H9 (cell line): ENCODE measurements at regions not wholly inside any gene's neighbourhood (a gene's known extent, or its start where the extent isn't known, plus 50 kb on each side); places are given as distances from the start of the nearest gene placed in this dataset.

Experiments
- DNase-seq: peaks from one replicate; pipeline ENCODE4 v3.0.0-alpha.2; 2017
- H2AFZ ChIP-seq: one replicate; pipeline ENCODE4 v1.6.1; 2013; ENCODE audit warnings: mild to moderate bottlenecking, low read length, control low read depth, moderate library complexity
- H2AK5ac ChIP-seq: 2 replicates; pipeline ENCODE4 v1.6.1; 2013; ENCODE audit warnings: low read length, control low read depth, mixed read lengths; ENCODE audit not compliant: insufficient read length
- H2BK120ac ChIP-seq: one replicate; pipeline ENCODE4 v1.6.1; 2013; ENCODE audit warnings: low read depth, mild to moderate bottlenecking, low read length, control low read depth, inconsistent platforms; ENCODE audit not compliant: poor library complexity, severe bottlenecking
- H2BK12ac ChIP-seq: 2 replicates; pipeline ENCODE4 v1.6.1; 2013; ENCODE audit warnings: low read length, control low read depth, mixed read lengths, low read depth; ENCODE audit not compliant: insufficient read length
- H2BK15ac ChIP-seq: 2 replicates; pipeline ENCODE4 v1.6.1; 2013; ENCODE audit warnings: low read depth, low read length, control low read depth
- H2BK20ac ChIP-seq: one replicate; pipeline ENCODE4 v1.6.1; 2013; ENCODE audit warnings: low read depth, mild to moderate bottlenecking, low read length, control low read depth, inconsistent platforms; ENCODE audit not compliant: poor library complexity, severe bottlenecking
- H2BK5ac ChIP-seq: 2 replicates; pipeline ENCODE4 v1.6.1; 2013; ENCODE audit warnings: low read length, control low read depth, mixed read lengths; ENCODE audit not compliant: insufficient read length
- H3K14ac ChIP-seq: 2 replicates; pipeline ENCODE4 v1.6.1; 2013; ENCODE audit warnings: low read length, control low read depth; ENCODE audit not compliant: insufficient read depth
- H3K18ac ChIP-seq: 2 replicates; pipeline ENCODE4 v1.6.1; 2013; ENCODE audit warnings: low read depth, mild to moderate bottlenecking, mixed read lengths, low read length, control low read depth; ENCODE audit not compliant: insufficient read length
- H3K23ac ChIP-seq: 2 replicates; pipeline ENCODE4 v1.6.1; 2013; ENCODE audit warnings: low read length, control low read depth, mixed read lengths, low read depth; ENCODE audit not compliant: insufficient read length
- H3K23me2 ChIP-seq: 2 replicates; pipeline ENCODE4 v1.6.1; 2013; ENCODE audit warnings: low read depth, mild to moderate bottlenecking, mixed read lengths, low read length, control low read depth; ENCODE audit not compliant: insufficient read length, poor library complexity, severe bottlenecking
- H3K27ac ChIP-seq: 2 replicates; pipeline ENCODE4 v1.5.1; 2013; ENCODE audit warnings: low read length, control low read depth, mixed read lengths, low read depth; ENCODE audit not compliant: insufficient read length
- H3K27me3 ChIP-seq: 2 replicates; pipeline ENCODE4 v1.6.1; 2013; ENCODE audit warnings: low read length, control low read depth, inconsistent platforms; ENCODE audit not compliant: insufficient read depth
- H3K4ac ChIP-seq: 2 replicates; pipeline ENCODE4 v1.6.1; 2013; ENCODE audit warnings: low read depth, mild to moderate bottlenecking, control low read depth, inconsistent platforms, low read length, moderate library complexity
- H3K4me1 ChIP-seq: 2 replicates; pipeline ENCODE4 v1.6.1; 2013; ENCODE audit warnings: low read length, control low read depth, inconsistent platforms; ENCODE audit not compliant: insufficient read depth
- H3K4me2 ChIP-seq: 2 replicates; pipeline ENCODE4 v1.6.1; 2013; ENCODE audit warnings: low read length, control low read depth, mixed read lengths; ENCODE audit not compliant: insufficient read length, insufficient read depth
- H3K56ac ChIP-seq: 2 replicates; pipeline ENCODE4 v1.6.1; 2013; ENCODE audit warnings: low read depth, mild to moderate bottlenecking, mixed read lengths, low read length, control low read depth; ENCODE audit not compliant: insufficient read length
- H3K79me1 ChIP-seq: 2 replicates; pipeline ENCODE4 v1.6.1; 2013; ENCODE audit warnings: low read depth, mild to moderate bottlenecking, moderate library complexity, low read length, control low read depth, inconsistent platforms; ENCODE audit not compliant: insufficient read depth, poor library complexity, severe bottlenecking
- H3K79me2 ChIP-seq: 2 replicates; pipeline ENCODE4 v1.6.1; 2013; ENCODE audit warnings: low read length, control low read depth, inconsistent platforms; ENCODE audit not compliant: insufficient read depth
- H3K9ac ChIP-seq: 2 replicates; pipeline ENCODE4 v1.6.1; 2013; ENCODE audit warnings: low read length, control low read depth, mixed read lengths; ENCODE audit not compliant: insufficient read length; ENCODE audit errors: extremely low read depth
- H3K9me3 ChIP-seq: one replicate; pipeline ENCODE4 v1.6.1; 2013; ENCODE audit warnings: low read depth, low read length, inconsistent platforms; ENCODE audit not compliant: control insufficient read depth
- H3T11ph ChIP-seq: one replicate; pipeline ENCODE4 v1.6.1; 2013; ENCODE audit warnings: mild to moderate bottlenecking, low read length, control low read depth, inconsistent platforms
- H4K20me1 ChIP-seq: one replicate; pipeline ENCODE4 v1.6.1; 2013; ENCODE audit not compliant: control insufficient read depth, insufficient read length, insufficient read depth
- H4K5ac ChIP-seq: 2 replicates; pipeline ENCODE4 v1.6.1; 2013; ENCODE audit warnings: low read depth, mild to moderate bottlenecking, mixed read lengths, low read length, control low read depth; ENCODE audit not compliant: insufficient read length
- H4K8ac ChIP-seq: replicated peaks from 2 replicates; pipeline ENCODE4 v1.6.1; 2013; ENCODE audit warnings: low read length, control low read depth, mixed read lengths, low read depth; ENCODE audit not compliant: insufficient read length
- H4K91ac ChIP-seq: 2 replicates; pipeline ENCODE4 v1.6.1; 2013; ENCODE audit warnings: low read depth, mild to moderate bottlenecking, moderate library complexity, mixed read lengths, low read length, control low read depth; ENCODE audit not compliant: insufficient read length
- H3K27ac Mint-ChIP-seq, 3 experiments: 2 replicates in 2 of 3; 3 replicates in 1 of 3; pipeline ENCODE4 v1.8.0; 2020 to 2021; ENCODE audit warnings: mixed read lengths in 3 of 3, mild to moderate bottlenecking in 1 of 3, moderate library complexity in 1 of 3
- H3K27me3 Mint-ChIP-seq: 2 replicates; pipeline ENCODE4 v1.8.0; 2021; ENCODE audit warnings: low read depth, mild to moderate bottlenecking, moderate library complexity, mixed read lengths
- H3K36me3 Mint-ChIP-seq, 3 experiments: 2 replicates in 2 of 3; 3 replicates in 1 of 3; pipeline ENCODE4 v1.8.0; 2020 to 2021; ENCODE audit warnings: low read depth in 3 of 3, mixed read lengths in 3 of 3; ENCODE audit not compliant: insufficient read depth in 1 of 3
- H3K4me1 Mint-ChIP-seq, 2 experiments: 2 replicates each; pipeline ENCODE4 v1.8.0; 2020; ENCODE audit warnings: mixed read lengths in 2 of 2
- H3K4me3 Mint-ChIP-seq, 2 experiments: 2 replicates in 1 of 2; 3 replicates in 1 of 2; pipeline ENCODE4 v1.8.0; 2020 to 2021; ENCODE audit warnings: mild to moderate bottlenecking in 2 of 2, mixed read lengths in 2 of 2, moderate library complexity in 1 of 2
- H3K9me3 Mint-ChIP-seq, 2 experiments: 2 replicates in 1 of 2; 3 replicates in 1 of 2; pipeline ENCODE4 v1.8.0; 2020; ENCODE audit warnings: mild to moderate bottlenecking in 2 of 2, mixed read lengths in 2 of 2, moderate library complexity in 1 of 2
- WGBS: extraction: QIAGEN DNeasy Blood & Tissue Kit; methylation state at CpG from one replicate; pipeline ENCODE4 v1.1.7; 2013; ENCODE audit warnings: missing lambda C conversion rate, low lambda C conversion rate, mixed read lengths; ENCODE audit not compliant: insufficient read length; ENCODE audit errors: extremely low coverage; 5-methylcytosine and 5-hydroxymethylcytosine counted together
- TF ChIP-seq, protein P1 (sequence below): fragments of 200-600 bp; sonication (generic); conservative IDR thresholded peaks from 3 replicates; pipeline ENCODE4 v1.8.0; 2021; ENCODE audit warnings: antibody characterized with exemption, mild to moderate bottlenecking

DNA sequence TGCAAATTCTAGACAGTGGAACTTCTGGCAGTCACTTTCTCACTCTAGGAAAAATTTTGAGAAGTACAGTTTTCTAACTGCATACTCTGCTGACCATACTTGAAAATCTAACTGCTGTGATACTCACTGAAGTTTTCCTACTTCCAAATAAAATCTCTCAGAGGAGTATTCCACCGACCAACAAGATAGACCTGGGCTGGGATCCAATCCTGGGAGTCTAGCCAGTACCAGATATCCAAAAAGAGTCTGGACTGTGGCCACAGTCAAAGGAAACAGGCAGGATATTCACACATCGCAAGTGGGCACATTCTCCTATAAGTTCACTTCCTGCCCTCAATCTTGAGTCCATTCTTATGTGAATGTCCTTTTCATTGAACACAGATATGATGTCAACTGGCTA lies 1138.7 kb upstream of the PCDH7 start:
- no peak for DNase-seq
- H4K5ac ChIP-seq: no peak overlapping the region
- H2AFZ ChIP-seq: no peak overlapping the region
- H2BK120ac ChIP-seq: no peak overlapping the region
- no peak overlapping the region for H3K27ac ChIP-seq
- no peaks in the 10 kb centered on the region for H3K79me1 ChIP-seq
- H4K91ac ChIP-seq: no peak overlapping the region
- H3K9me3 Mint-ChIP-seq: peaks cover 0 to 2% of the 10 kb centered on the region in 2 experiments; a peak in 3 of 5 replicates
- no peaks in the 10 kb centered on the region for H3K36me3 Mint-ChIP-seq
- no peak overlapping the region for H3K56ac ChIP-seq
- no peak overlapping the region for H3K14ac ChIP-seq
- H3K4ac ChIP-seq: no peak overlapping the region
- TF ChIP-seq, protein P1, sequence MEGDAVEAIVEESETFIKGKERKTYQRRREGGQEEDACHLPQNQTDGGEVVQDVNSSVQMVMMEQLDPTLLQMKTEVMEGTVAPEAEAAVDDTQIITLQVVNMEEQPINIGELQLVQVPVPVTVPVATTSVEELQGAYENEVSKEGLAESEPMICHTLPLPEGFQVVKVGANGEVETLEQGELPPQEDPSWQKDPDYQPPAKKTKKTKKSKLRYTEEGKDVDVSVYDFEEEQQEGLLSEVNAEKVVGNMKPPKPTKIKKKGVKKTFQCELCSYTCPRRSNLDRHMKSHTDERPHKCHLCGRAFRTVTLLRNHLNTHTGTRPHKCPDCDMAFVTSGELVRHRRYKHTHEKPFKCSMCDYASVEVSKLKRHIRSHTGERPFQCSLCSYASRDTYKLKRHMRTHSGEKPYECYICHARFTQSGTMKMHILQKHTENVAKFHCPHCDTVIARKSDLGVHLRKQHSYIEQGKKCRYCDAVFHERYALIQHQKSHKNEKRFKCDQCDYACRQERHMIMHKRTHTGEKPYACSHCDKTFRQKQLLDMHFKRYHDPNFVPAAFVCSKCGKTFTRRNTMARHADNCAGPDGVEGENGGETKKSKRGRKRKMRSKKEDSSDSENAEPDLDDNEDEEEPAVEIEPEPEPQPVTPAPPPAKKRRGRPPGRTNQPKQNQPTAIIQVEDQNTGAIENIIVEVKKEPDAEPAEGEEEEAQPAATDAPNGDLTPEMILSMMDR: no peak
- H3K23me2 ChIP-seq: no peaks in the 10 kb centered on the region
- H3K27ac Mint-ChIP-seq: no peak overlapping the region
- H2BK12ac ChIP-seq: no peak overlapping the region
- H3K4me2 ChIP-seq: no peak overlapping the region
- no peak overlapping the region for H4K8ac ChIP-seq
- H3K79me2 ChIP-seq: no peaks in the 10 kb centered on the region
- H3K18ac ChIP-seq: no peak overlapping the region
- H3K4me1 Mint-ChIP-seq: no peaks in the 10 kb centered on the region
- H2AK5ac ChIP-seq: no peak overlapping the region
- H3T11ph ChIP-seq: no peak overlapping the region
- no peaks in the 10 kb centered on the region for H3K27me3 Mint-ChIP-seq
- no peak overlapping the region for H2BK5ac ChIP-seq
- no peaks in the 10 kb centered on the region for H3K27me3 ChIP-seq
- no peak overlapping the region for H3K9ac ChIP-seq
- no peak overlapping the region for H3K4me3 Mint-ChIP-seq
- no peaks in the 10 kb centered on the region for H3K9me3 ChIP-seq
- no peaks in the 10 kb centered on the region for H4K20me1 ChIP-seq
- WGBS: no CpG with 5 or more reads among the region's 2 CpGs
- H3K23ac ChIP-seq: no peak overlapping the region
- no peak overlapping the region for H2BK20ac ChIP-seq
- no peaks in the 10 kb centered on the region for H3K4me1 ChIP-seq
- no peak overlapping the region for H2BK15ac ChIP-seq
